HG03439 (cell line): ENCODE measurements at regions not wholly inside any gene's neighbourhood (a gene's known extent, or its start where the extent isn't known, plus 50 kb on each side); places are given as distances from the start of the nearest gene placed in this dataset.

Experiments used
- ATAC-seq: cut with Tn5 transposase; IDR thresholded peaks from one replicate; pipeline ENCODE4 v1.9.1; 2021; ENCODE audit warnings: mild to moderate bottlenecking, moderate library complexity; ENCODE audit not compliant: unreplicated experiment

- no peak for ATAC-seq
Observed at GRCh38 chr12:84313323-84313675, 599.3 kb downstream of the SLC6A15 start.

GRCh38 chr12:84308211-84308610 is 604.4 kb downstream of the SLC6A15 start:
- ATAC-seq = no peak

DNA sequence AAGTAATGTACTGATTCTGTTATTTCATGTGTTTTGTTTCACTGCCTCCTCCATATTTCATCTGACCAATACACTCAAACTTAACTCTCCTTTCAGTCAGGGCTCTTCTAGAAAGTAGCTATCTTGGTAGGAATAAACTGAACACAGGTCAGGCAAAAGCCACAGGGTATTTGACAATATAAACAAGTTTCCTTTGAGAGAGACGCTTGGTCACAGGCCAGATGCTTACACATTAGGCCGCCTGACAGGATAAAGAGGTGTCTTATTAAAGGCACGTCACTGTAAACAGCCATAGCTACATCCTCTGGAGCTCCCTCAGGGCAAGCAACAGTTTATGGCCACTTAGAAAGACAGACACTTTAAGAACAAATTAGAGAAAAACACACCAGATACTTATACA is 607.5 kb downstream of the SLC6A15 start:
- no peak for ATAC-seq

- no peak for ATAC-seq
Observed at GRCh38 chr12:84294246-84294645, 618.4 kb downstream of the SLC6A15 start.

GRCh38 chr12:84290168-84290567 is 622.4 kb downstream of the SLC6A15 start:
- ATAC-seq = no peak

GRCh38 chr12:84277986-84278385 is 634.6 kb downstream of the SLC6A15 start:
- no peak for ATAC-seq

GRCh38 chr12:84276215-84276614 is 636.4 kb downstream of the SLC6A15 start:
- ATAC-seq = no peak

- no peak for ATAC-seq
Observed at GRCh38 chr12:84272324-84272723, 640.3 kb downstream of the SLC6A15 start.

DNA sequence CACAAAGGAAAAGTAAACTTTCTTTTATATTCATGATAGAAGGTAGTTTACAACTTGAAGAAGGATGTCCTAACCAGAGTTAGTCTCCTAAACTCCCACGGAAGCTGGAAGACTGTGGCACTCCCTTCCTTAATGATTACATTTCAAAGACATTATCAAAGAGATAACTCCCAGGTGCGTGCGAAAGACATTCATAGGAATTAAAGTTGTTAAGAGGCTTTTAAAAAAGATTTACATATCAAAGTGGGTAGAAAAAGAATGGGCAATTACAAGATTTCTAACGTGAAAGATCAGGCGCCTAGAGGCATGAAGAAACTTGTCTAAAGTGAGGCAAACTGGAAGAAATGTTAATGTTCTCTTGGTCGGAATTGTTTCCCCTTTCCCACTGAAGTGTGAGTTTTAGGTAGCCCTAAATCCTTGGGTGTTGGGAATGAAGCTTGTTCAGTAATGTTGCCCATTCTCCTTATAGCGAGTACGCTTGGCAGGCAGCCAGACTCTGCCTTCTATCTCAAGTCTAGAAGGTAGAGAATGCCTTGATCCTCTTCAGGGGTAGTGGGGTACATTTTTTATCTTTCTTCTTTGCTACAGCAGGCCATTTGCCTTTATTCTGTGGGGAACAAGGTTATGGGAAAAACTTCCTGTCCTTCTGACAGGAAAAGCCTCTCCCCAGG is 642.0 kb downstream of the SLC6A15 start:
- no peak for ATAC-seq

DNA sequence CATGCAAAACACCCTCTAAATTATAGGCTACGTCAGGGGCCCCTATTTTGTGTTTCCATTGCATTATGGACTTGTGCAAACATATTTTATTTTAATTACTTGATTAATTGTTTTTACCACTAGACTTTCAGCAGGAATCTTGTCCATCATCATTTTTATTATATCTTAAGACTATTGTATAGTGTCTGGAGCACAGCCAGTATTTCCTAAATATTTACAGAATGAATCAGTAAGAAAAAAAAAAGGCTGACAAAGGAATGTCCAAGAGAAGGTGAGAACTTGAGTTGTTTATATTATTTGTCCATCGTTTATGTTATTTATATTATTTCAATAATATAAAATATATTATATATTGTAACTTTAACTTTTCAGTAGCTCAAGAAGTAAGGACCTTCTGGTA is 664.7 kb downstream of the SLC6A15 start:
- ATAC-seq = no peak

DNA sequence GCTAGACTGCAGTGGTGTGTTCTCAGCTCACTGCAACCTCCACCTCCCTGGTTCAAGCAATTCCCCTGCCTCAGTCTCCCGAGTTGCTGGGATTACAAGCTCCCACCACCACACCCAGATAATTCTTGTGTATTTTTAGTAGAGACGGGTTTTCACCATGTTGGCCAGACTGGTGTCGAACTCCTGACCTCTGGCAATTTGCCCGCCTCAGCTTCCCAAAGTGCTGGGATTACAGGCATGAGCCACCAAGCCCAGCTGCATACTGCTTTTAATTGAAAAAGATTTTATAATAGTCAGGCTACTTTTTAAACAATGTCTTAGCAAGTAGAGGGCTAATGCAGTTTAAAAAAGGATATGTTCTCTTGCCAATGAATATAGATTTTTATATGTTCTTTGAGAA is 668.9 kb downstream of the SLC6A15 start:
- no peak for ATAC-seq

GRCh38 chr12:84222841-84223240 is 689.8 kb downstream of the SLC6A15 start:
- ATAC-seq = no peak

GRCh38 chr12:84218406-84218805 is 694.2 kb downstream of the SLC6A15 start:
- no peak for ATAC-seq

GRCh38 chr12:84201976-84202375 is 710.6 kb downstream of the SLC6A15 start:
- ATAC-seq = no peak

DNA sequence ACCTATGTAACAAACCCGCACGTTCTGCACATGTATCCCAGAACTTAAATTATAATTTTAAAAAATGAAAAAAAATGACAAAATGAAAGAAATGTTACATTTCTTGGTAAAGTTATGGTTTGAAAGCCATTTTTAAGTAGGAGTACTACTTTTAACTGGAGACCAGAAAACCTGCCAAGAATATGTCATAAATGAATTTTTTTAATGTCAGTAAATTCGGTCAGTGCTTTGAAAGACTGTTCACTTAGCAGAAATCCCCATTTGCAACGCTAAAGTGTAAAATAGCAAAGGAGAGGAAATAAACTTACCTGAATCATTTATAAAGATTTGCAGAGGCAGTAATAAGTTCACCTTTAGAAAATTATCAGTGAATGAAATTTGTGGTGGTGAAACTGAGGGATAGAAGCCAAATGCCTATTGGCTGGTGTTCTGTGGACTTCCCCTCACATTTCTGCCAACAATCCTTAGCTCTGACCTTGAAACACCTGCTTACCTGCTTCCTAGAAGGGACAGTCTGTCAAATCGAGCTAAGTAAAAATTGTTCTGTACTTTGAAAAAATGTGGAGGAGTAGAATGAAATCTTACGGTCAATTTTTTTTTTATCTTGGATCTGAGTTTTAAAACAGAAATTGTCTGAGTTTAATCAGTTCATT is 714.2 kb downstream of the SLC6A15 start:
- no peak for ATAC-seq

DNA sequence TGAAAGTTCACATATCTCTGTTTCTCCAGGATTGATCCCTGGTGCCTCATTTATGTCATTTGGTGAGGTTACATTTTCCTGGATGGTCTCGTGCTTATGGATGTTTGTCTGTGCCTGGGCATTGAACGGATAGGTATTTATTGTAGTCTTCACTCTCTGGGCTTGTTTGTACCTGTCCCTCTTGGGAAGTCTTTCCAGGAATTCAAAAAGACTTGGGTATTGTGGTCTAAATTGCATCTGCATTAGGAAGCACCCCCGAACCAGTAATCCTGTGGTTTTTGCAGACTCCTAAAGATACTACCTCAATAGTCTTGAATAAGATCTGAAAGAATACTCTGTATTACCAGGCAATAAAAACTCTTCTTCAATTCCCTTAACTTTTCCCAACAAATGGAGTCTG is 720.8 kb downstream of the SLC6A15 start:
- ATAC-seq = no peak

- no peak for ATAC-seq
Observed at GRCh38 chr12:84186433-84186832, 726.2 kb downstream of the SLC6A15 start.

GRCh38 chr12:84183576-84183975 is 729.0 kb downstream of the SLC6A15 start:
- ATAC-seq = no peak

- ATAC-seq = no peak
Observed at GRCh38 chr12:84174115-84174514, 738.5 kb downstream of the SLC6A15 start.

DNA sequence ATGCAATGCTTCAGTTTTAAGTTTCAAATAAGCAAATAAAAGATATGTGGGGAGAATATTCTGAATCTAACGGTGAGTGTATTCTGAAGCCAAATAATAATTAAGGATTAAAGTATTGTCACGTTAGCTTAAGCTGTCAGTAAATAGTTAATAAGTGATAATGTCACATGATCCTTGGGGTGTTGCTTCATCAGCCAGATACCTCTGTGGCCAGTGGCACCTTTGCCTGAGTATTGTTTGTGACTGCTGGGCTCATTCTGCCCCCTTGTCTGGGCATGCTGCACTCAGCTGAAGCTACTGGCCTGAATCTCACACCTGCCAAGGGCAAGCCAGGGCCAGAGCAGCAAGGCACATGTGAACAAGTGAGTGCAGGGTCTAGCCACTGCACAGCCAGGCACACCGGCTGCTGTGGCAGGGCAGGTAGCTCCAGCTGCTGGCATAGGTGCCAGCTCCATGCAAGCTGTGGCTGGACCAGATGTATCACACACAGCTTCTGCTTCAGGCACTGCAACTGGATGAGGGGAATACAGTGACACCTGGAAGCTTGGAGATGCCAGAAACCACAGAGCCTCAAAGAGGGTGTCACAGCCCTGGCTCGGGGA is 739.7 kb downstream of the SLC6A15 start:
- no peak for ATAC-seq

DNA sequence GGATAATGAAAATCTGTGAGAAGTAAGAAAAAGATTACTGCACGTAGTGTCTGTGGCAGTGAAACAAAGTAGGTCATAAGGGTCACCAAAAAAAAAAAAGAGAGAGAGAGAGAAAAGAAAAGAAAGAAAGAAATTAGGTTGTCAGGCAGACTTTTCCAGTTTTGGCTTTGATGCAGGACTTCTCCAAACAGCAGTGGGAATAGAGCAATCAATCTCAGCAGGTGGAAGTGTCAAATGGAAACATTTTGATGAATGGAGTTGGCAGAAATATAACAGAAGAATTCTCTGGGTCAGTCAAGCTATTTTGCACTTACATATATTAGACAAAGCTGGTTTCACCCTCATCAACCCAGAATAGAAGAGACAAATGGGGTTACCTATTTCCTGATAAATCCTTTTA is 745.8 kb downstream of the SLC6A15 start:
- ATAC-seq = no peak

GRCh38 chr12:84165998-84166571 is 746.5 kb downstream of the SLC6A15 start:
- ATAC-seq = no peak
